Adipocyte (in vitro differentiated cells): ENCODE measurements at regions not wholly inside any gene's neighbourhood (a gene's known extent, or its start where the extent isn't known, plus 50 kb on each side); places are given as distances from the start of the nearest gene placed in this dataset.

Experiments
- DNase-seq: peaks from one replicate; pipeline ENCODE4 v3.0.0-alpha.2; 2015; ENCODE audit warnings: low read depth
- H3K27me3 ChIP-seq: replicated peaks from 2 replicates; pipeline ENCODE4 v1.7.0; 2013; ENCODE audit warnings: mild to moderate bottlenecking, low read length, moderate library complexity; ENCODE audit not compliant: control insufficient read depth, insufficient read depth
- H3K36me3 ChIP-seq: 2 replicates; pipeline ENCODE4 v1.7.0; 2013; ENCODE audit warnings: low read length, mild to moderate bottlenecking, moderate library complexity; ENCODE audit not compliant: control insufficient read depth, insufficient read depth, severe bottlenecking
- H3K4me1 ChIP-seq: 2 replicates; pipeline ENCODE4 v1.7.0; 2013; ENCODE audit warnings: mild to moderate bottlenecking, low read length, moderate library complexity; ENCODE audit not compliant: control insufficient read depth, insufficient read depth
- H3K4me3 ChIP-seq: 2 replicates; pipeline ENCODE4 v1.7.0; 2013; ENCODE audit warnings: mild to moderate bottlenecking, low read length, moderate library complexity
- H3K9ac ChIP-seq: 2 replicates; pipeline ENCODE4 v1.7.0; 2013; ENCODE audit warnings: mild to moderate bottlenecking, low read length, moderate library complexity
- H3K9me3 ChIP-seq: 2 replicates; pipeline ENCODE4 v1.7.0; 2013; ENCODE audit warnings: mild to moderate bottlenecking, low read length, moderate library complexity; ENCODE audit not compliant: control insufficient read depth

DNA sequence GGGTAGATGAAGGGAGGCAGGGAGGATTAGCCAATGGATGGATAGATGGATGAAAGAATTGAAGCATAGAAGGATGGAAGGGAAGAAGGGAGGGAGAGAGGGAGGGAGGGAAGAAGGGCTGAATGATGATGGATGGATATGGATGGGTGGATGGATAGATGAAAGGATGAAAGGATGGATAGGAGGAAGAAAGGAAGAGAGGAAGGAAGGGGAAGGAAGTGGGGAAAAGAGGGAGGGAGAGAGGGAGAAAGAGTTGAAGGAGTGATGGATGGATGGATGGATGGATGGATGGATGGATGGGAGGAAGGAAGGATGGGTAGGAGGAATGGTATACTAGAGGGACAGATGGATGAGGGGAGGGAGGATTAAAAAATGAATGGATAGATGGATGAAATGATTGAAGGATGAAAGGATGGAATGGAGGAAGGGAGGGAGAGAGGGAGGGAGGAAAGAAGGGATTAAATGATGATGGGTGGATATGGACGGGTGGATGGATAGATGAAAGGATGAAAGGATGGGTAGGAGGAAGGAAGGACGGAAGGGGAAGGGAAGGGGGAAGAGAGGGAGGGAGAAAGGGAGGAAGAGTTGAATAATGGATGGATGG lies 145.9 kb downstream of the MN1 start:
- no peak for DNase-seq

DNA sequence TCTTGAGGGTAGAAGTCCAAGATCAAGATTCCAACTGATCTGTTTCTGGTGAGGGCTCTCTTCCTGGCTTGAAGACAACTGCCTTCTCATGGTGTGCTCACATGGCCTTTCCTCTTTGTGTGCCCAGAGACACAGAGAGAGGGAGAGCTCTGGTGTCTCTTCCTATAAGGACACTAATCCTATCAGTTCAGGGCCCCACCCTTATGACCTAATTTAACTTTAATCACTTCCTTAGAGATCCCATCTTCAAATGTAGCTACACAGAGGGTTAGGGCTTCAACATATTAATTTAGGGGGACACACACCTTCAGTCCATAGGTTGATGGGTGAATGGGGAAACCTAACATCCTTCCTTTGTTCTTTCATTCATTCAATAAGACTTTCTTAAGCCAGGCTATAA lies 144.6 kb downstream of the MN1 start:
- no peak for DNase-seq
- H3K9me3 ChIP-seq, result peaks cover 15% of the 10 kb centered on the region
- H3K4me3 ChIP-seq, result no peak overlapping the region
- peaks cover 14% of the 10 kb centered on the region for H3K4me1 ChIP-seq
- peaks cover 37% of the 10 kb centered on the region for H3K27me3 ChIP-seq
- no peak overlapping the region for H3K9ac ChIP-seq
- no peaks in the 10 kb centered on the region for H3K36me3 ChIP-seq

More for the DNA sequence above, 145.9 kb downstream of the MN1 start:
- Histone ChIP-seq H3K9me3 (peaks cover 15% of the 10 kb centered on the region), H3K9ac (no peak overlapping the region), H3K4me1 (peaks cover 26% of the 10 kb centered on the region), H3K27me3 (peaks cover 37% of the 10 kb centered on the region), H3K4me3 (no peak overlapping the region), H3K36me3 (no peaks in the 10 kb centered on the region)

DNA sequence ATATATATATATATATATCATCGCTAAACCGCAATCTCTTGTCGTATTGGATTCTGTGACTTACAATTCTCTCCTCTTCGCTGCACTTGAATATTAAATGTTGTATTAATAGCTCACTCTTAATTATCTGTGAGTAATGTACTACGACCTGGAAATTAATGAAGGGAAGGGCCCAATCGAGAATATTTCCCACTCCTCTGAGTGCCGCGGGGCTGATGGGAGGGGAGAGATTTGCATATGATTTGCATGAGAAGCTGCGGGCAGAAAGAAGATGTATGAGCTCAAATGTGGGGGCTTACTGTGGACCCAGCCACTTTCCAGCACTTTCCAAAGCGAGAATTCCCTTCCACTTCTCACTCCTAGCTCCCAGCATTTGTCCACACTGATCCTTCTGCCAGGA lies 141.2 kb downstream of the MN1 start:
- Histone ChIP-seq H3K36me3 (no peaks in the 10 kb centered on the region), H3K27me3 (peaks cover 35% of the 10 kb centered on the region), H3K9me3 (peaks cover 15% of the 10 kb centered on the region), H3K4me3 (no peak overlapping the region), H3K9ac (no peak overlapping the region), H3K4me1 (peaks cover 12% of the 10 kb centered on the region)
- DNase-seq, result no peak

DNA sequence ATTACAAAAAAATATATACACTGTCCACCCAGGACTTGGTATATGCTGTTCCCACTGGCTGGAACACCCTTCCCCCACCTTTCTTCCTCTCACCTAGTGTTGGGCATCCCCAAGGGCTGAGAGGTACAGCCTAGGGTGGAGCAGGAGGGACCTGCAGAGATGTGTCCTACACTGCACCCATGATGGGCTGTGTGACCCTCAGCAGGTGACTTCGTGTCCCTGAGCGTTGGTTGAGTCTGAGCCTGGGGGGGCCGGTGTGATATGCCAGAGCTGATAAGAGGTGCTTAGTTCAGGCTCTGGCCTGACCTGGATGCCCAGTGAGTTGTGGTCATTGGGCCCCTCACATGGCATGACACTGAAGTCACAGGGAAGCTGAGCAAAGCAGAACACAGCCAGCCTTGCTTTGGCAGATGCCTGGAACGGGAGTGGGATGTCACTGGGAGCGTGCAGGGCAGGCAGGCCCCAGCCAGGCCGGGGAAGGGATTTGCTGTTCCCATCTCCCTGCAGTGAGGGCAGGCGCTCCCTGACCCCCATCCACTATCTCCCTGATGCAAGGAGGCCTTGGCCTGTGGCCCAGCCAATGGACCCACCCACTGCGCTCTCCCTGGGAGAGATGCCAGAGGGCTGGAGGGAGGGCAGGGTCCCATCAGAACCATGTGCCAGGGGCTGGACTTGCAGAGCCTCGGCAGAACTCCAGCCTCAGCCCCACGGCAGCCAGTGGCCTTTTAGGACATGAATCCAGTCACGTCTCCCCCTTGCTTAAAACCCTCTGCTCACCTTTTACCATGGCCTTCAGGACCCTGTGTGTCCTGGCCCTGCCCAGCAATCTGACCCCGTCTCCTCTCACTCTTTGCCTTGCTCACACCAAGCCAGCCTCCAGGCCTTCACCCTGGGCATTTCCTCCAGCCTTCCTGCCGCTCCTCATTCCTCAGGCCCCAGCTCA lies 138.9 kb downstream of the MN1 start:
- Histone ChIP-seq H3K9me3 (peaks cover 7% of the 10 kb centered on the region), H3K36me3 (no peaks in the 10 kb centered on the region), H3K4me1 (peaks cover 11% of the 10 kb centered on the region), H3K9ac (no peak overlapping the region), H3K4me3 (no peak overlapping the region), H3K27me3 (peaks cover 13% of the 10 kb centered on the region)
- DNase-seq, result no peak

DNA sequence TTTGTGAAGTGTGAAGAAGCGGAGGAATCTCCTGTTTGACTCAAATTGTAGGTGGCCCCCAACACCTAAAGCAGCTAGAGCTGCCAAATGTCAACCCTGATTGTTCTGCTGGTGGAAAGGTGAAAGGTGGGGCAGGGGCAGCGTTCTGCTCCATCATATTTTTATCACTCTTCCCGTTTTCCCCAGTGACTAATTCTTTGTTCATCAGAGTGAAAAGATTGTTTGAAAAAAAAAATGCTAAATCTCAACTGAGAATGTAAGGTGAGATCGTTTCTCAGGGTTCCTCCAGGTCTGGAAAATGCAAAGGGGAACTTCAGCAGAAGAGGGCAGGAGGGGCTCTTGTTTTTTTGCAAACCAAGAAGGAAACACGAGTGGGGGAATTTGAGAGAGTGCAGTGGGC lies 137.7 kb downstream of the MN1 start:
- DNase-seq, result no peak
- H3K36me3 ChIP-seq, result no peaks in the 10 kb centered on the region
- H3K4me1 ChIP-seq, result peaks cover 11% of the 10 kb centered on the region
- H3K9ac ChIP-seq, result no peak overlapping the region
- no peak overlapping the region for H3K4me3 ChIP-seq
- H3K27me3 ChIP-seq, result peaks cover under 1% of the 10 kb centered on the region
- peaks cover 7% of the 10 kb centered on the region for H3K9me3 ChIP-seq

DNA sequence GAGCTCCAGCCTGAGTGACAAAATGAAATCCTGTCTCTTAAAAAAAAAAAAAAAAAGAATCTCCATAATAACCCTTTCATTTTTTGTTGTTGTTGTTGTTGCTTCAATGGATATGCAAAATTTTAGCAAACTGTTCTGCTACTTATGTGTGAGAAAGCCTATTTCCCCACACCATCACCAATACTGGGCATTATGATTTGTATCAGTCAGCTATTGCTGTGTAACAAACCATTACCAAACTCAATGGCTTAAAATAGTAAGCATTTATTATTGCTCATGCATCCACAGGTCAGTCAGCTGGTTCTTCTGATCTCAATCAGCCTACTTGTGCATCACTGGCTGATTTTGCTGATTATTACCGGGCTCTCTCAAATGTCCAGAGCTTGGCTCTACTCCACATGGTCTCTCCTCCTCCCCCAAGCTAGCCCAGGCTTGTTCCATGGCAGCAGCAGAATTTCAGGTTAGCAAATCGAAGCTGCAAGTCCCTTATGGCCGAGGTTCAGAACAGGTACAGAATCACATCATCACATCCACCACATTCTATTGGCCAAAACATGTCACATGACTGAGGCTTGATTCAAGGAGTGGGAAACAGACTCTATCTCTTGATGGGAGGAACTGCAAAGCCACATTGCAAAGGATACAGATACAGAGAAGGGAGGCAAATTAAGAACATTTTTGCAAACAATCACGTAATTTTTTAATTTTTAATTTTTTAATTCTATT lies 135.1 kb downstream of the MN1 start:
- Histone ChIP-seq H3K9ac (no peak overlapping the region), H3K36me3 (no peaks in the 10 kb centered on the region), H3K4me3 (no peak overlapping the region), H3K4me1 (peaks cover 15% of the 10 kb centered on the region), H3K27me3 (no peaks in the 10 kb centered on the region), H3K9me3 (peaks cover 7% of the 10 kb centered on the region)
- no peak for DNase-seq

DNA sequence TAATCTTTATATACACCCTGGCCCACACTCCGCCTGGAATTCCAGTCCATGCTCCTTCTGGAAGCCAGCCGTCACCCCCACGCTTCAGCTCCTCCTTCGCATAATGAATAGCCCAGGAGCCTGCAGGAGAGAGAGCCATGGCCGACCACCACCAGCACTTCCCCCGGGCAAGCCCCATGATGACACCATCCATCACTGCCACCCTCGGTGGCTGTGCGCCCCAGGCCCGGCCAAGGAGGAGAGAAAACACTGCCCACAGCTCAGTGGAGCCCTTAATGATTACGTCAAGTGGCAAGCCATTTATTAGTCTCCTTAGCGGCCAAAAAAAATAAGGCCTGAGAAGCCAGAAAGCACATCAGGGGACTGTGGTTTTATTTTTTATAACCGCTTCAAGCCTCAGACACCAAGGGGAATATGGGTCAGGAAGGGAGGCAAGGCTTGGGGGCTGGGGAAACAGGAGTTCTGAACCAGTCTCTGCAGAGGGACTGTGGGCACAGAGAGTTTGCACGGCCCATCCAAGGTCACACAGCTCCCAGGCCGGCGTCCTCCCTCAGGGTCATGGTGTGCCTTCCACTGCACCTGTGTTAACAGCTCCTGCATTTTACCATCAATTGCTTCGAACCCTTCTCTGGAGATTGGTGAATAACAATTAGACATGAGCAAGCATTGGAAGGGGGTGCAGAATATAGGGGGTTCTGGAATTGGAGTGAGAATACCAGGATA lies 134.3 kb downstream of the MN1 start:
- Histone ChIP-seq H3K9me3 (peaks cover 7% of the 10 kb centered on the region), H3K9ac (no peak overlapping the region), H3K27me3 (no peaks in the 10 kb centered on the region), H3K36me3 (no peaks in the 10 kb centered on the region), H3K4me1 (peaks cover 13% of the 10 kb centered on the region), H3K4me3 (no peak overlapping the region)
- DNase-seq, result no peak

DNA sequence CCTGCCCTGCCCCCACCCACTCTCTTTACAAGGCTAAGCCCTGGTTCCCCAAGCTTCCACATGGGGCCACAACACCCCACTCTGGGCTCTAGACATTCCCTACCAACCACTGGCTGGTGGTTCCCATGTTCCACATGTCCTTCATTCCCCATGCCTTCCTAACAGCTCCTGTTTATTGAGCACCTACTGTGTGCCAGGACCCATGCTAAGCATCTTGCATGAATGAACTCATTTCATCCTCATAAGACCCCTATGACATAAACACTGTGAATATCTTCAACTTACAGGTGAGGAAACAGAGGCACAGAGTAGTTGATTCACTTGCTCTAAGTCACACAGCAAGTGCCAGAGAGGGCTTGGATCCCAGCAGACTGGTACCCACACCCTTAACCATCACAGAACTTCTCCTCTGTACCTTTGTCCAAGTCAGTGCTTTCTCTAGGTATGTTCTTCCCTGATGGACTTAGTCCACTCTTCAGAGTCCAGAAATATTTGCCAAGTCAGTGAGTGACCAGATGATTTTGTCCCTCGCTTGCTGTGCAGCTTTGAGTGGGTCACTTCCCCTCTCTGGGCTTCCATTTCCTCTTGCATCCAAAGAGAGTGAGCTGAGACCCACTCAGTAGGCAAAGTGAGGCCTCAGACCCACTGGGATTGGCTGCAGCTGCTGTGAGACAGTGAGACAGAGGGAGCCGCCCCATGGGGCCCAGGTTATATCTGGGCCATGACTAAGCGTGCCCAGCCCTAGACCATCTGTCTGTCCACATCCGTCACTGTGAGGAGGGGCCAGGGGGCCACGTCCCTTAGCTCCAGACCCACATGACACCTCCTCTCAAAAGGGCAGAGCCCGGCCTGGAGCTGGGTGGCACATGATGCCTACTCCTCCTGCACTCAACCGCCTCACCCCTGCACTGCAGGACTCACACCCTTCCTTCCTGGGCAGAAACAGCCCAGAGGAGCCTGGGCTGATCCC lies 132.4 kb downstream of the MN1 start:
- no peak for DNase-seq
- Histone ChIP-seq H3K9ac (no peak overlapping the region), H3K27me3 (no peaks in the 10 kb centered on the region), H3K4me1 (peaks cover 11% of the 10 kb centered on the region), H3K4me3 (no peak overlapping the region), H3K9me3 (peaks cover 7% of the 10 kb centered on the region), H3K36me3 (no peaks in the 10 kb centered on the region)

DNA sequence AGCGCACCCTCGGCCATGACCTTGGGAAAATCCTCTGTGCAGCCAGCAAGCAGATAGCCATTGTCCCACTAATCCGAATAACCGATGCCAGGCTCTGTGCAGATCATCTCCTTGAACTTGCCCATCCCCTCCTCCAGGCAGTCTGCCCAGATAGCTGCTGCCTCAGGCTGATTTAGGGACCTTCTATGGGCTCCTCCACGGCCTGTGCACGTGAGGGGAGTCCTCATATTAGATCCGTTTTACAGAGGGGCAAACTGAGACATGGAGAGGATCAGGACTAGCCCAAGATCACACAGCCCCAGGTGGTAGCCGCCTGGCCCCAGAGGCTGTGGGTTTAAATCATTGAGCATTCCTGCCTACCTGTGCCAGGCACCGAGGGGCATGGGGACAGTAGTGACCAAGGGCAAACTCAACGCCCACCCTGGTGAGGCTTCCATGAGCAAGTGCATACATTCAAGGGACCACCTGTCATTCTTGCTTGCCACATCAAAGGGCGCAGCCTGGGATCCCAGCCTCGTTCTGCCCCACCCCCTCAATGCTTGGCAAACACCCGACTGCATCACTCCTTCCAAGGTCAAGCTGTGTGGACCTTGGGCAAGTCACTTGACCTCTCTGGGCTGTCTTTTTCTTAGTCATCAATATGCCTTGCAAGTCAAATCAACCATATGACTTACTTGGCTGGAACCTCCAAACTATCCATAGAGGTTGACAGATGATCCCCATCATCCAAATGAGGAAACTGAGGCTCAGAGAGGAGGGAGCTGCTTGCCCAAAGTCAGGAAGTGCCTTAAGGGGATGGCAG lies 131.6 kb downstream of the MN1 start:
- H3K9me3 ChIP-seq, result peaks cover 7% of the 10 kb centered on the region
- no peaks in the 10 kb centered on the region for H3K27me3 ChIP-seq
- no peak overlapping the region for H3K4me3 ChIP-seq
- no peaks in the 10 kb centered on the region for H3K36me3 ChIP-seq
- no peak overlapping the region for H3K9ac ChIP-seq
- no peak for DNase-seq
- H3K4me1 ChIP-seq, result peaks cover 13% of the 10 kb centered on the region
